Kasumi-1 (cell line): ENCODE measurements at regions not wholly inside any gene's neighbourhood (a gene's known extent, or its start where the extent isn't known, plus 50 kb on each side); places are given as distances from the start of the nearest gene placed in this dataset.

Source experiments
- DNase-seq, 2 experiments: peaks; one replicate each; lab custom pipeline; 2025; lab: John Stamatoyannopoulos, UW

GRCh38 chr1:181142096-181142958 is 53.8 kb downstream of the IER5 start:
- DNase-seq: peak; percentile 71 to 88

- DNase-seq: no peak
Observed at GRCh38 chr1:181143102-181143859, 54.8 kb downstream of the IER5 start.

DNA sequence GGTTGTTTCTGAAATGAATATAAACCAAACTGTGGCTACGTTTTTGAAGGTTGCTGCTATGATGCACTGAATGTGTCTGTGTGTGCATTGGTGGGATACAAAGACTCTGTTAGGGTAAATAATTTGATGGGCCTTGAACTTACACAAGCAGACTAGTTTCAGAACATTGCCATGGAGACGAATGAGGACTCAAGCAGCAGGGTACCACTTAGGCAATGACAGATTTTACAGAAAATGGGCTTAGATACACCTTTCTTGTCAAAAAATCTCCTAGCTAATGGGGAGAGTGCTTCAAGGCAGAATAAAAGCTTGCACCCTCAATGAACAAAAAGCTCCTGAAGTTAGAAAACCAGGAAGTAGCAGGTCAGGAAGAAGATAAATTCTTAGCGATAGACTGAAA is 55.7 kb downstream of the IER5 start:
- DNase-seq: no peak

GRCh38 chr1:181148636-181149035 is 60.1 kb downstream of the IER5 start:
- no peak for DNase-seq

GRCh38 chr1:181149326-181150125 is 61.0 kb downstream of the IER5 start:
- peak; percentile 88 to 91 for DNase-seq

DNA sequence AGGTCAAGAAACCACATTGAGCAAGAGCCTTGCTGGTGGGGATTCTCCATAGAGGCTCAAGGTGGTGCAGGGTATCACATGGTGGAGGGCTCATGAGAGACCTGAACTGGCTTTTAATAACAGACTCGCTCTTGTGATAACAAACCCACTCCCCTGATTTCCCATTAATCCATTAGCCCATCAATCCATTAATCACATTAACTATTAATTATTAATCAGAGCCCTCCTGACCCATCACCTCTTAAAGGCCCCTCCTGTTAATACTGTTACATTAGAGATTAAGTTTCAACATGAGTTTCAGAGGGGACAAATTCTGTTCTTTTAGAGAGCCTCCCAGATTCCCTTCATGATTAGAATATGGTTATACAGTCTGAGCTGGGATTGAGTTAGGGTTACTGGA is 61.8 kb downstream of the IER5 start:
- DNase-seq: no peak

- no peak for DNase-seq
Observed at GRCh38 chr1:181150842-181151241, 62.3 kb downstream of the IER5 start.

DNA sequence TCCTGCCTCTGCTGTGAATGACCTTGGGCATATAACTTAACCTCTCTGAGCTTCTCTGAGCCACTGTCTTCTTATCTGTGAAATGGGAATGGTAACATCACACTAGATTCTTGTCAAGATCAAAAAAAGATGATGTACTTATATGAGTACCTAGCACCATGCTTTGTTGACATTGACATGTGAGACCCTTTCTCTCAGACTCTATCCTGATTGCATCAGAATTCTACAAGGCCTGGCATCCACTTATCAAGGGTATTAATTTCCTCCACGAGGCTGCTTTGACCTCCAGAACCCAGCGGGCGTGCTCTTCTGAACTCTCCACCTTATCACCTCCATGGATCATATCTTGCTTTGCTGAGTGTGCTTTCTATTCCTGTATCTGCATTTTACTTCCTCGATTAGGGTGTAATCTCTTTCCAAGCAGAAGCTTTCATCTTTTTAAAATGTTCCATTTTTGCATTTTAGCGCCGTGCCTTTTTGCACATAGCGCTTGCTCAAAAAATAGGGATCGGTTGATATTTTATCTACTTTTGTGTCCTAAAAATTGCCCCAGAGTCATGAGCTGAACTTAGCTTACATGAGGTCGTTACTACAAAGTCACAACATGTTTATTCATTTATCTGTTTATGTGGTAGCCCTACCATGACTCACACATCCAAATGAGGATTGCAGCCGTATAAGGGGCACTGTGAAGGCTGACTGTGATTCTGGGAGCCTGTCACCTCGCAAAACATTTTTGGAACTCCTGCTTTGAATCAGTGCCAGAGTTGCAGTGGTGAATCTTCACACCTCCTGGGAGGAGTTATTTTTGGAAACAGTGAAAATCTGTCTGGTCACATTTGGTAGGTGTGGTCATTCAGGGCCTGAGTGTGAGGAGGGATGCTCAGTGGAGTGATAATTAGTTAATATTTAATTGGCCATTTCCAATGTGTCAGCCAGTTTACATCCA is 63.2 kb downstream of the IER5 start:
- DNase-seq: no peak

DNA sequence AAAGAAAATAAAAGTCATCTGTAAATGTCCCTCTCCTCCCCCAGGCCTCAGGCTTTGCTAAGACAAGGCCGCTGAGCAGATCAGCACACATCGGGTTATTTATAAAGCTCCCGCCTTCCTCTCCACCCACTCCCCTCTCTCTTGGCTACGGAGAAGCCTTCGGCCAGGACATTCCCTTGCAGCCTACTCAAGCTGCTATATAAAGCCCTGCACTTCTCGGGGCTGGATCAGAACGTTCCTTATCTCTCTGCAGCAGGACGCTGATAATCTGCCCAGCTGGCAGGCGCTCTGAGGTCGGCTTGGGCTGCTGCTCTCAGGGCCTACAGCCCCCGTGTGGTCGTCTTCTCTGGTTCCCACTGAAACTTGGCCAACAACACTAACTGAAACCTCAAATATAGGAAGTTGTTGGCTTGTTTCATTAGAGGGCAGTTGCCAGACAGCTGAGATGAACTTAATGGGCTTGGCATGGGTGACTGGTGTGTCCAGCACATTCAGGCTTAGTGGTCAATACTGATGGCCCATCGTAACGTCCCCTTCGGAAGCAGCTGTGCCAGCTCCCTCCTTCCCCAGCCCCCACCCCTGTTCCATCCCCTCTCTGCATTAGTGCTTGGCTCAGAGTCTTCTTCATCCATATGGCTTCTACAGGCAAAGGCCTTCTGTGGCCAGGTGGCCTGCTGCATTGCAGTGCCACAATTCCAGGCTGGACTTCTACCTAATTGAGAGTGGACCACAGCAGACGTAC is 64.6 kb downstream of the IER5 start:
- peak; percentile 95 for DNase-seq

GRCh38 chr1:181153634-181153961 is 65.1 kb downstream of the IER5 start:
- no peak for DNase-seq

- DNase-seq: no peak
Observed at GRCh38 chr1:181155339-181155738, 66.8 kb downstream of the IER5 start.

GRCh38 chr1:181159451-181160140 is 71.1 kb downstream of the IER5 start:
- peak; percentile 47 to 63 for DNase-seq

- DNase-seq: no peak
Observed at GRCh38 chr1:181160322-181160721, 71.8 kb downstream of the IER5 start.

DNA sequence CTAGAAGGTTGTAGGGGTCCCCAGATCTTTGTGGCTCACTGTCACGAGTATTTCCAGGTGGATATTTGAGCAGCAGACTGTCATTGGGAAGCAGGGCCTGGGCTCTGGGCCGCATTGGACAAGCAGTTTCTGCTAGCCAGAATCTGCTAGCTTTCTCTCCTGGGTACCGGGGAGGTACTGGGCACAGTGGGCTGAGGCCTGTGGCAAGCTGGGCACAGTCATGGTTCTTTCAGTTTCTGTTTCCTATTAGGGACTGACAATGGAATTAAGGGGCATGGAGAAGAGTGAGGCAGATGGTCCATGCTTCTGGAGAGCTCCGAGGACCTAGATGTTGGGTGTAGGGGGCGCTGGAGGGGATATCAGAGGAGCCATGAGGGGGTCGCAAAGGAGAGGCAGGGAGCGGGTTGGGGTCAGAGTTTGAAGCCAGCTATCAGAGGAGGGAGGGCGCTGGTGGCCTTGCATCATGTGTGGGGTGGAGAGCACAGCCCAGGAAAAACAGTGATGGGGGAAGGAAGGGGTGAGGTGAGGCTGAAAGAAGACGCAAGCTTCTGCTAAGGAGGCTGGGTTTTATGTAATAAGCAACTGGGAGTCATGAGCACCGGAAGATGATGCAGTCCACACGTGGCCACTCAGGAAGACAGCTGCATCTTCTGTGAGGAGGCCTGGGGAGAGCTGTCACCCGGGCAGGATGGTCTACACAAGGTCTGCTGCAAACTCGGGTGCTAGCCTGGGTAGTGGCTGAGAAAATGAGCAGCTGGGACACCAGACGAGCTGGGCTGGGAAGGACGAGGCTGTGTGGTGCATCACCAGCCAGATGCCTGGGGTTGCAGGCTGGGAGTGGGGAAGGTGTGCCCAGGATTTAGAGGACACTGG is 72.7 kb downstream of the IER5 start:
- DNase-seq: peak; percentile 94 to 96

GRCh38 chr1:181163662-181164061 is 75.2 kb downstream of the IER5 start:
- no peak for DNase-seq

DNA sequence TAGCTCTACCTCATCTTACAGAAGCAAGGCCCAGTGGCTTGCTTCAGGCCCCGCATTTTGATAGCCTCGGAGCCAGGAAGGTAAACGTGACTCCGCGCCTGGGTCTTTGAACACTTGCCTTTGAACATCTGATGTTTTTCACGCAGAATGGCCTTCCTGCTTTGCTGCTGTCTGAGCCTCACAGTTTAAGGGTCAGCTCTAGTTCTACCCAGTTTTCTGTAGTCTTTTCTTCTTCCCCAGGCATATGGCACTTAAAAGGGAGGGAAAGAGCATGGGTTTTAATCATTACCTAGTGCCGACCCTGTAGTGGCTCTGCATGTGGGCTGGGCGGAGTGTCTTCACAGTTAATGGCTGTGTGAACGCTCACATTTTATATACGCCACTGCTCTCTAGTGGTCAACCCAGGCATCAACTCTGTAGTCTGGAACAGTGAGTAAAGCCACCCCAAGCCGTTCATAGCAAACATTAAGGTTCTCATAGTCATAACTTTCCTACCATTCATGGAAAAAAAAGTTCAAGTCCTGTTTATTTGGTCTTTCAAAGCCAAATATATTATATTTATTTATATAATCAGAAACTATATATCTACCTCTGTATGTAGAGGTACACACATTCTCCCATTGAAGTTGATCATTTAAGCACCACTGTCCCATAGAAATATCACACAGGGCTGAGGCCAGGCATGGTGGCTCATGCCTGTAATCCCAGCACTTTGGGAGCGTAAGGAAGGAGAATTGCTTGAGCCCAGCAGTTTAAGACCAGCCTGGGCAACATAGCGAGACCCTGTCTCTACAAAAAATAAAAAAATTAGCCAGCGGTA is 78.1 kb downstream of the IER5 start:
- peak; percentile 92 to 93 for DNase-seq

DNA sequence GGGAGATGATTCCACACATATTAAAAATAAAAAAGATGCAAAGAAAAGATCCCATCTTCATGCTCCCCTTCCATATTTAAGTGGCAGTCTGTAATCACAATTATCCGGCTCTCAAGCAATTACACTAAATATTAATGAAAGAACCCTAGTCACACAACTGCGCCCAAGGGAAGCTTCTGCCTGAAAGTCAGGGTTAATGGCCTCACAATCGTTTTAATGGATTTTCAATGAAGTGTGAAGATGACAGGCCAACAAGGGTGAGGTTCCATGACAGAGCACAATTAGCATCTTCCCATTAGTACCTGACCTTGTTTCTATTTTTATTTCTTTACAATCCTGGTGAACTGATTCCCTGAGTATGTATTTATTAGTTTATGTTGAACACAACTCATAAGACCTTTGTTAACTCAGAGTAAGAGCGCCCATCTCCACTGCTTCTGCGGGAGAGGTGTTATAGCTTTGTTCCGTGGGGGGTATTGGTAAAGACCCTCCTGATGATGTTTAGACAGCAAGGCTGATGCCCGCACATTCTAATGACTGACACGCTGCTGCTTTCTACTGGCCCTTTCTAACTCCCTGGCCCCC is 80.9 kb downstream of the IER5 start:
- no peak for DNase-seq

- DNase-seq: no peak
Observed at GRCh38 chr1:181170194-181170593, 81.7 kb downstream of the IER5 start.
